Eye (tissue), 1 donor: ENCODE measurements at regions not wholly inside any gene's neighbourhood (a gene's known extent, or its start where the extent isn't known, plus 50 kb on each side); places are given as distances from the start of the nearest gene placed in this dataset.
A peak's percentile ranks its signal among the peaks of the same experiment; 100 is the strongest.
"Not testable (repeated sequence)": the region's sequence is repeated elsewhere in the genome, so short reads cannot be mapped to it uniquely, and the experiment has no call there.

Experiments
- DNase-seq: peaks from one replicate; pipeline ENCODE4 v3.0.0-alpha.2; 2015

GRCh38 chr5:18487928-18488480, 853.7 kb downstream of the TAF11L14 start:
- no peak for DNase-seq

- DNase-seq: no peak
These were observed 855.4 kb downstream of the TAF11L14 start for GRCh38 chr5:18489703-18490102.

DNA sequence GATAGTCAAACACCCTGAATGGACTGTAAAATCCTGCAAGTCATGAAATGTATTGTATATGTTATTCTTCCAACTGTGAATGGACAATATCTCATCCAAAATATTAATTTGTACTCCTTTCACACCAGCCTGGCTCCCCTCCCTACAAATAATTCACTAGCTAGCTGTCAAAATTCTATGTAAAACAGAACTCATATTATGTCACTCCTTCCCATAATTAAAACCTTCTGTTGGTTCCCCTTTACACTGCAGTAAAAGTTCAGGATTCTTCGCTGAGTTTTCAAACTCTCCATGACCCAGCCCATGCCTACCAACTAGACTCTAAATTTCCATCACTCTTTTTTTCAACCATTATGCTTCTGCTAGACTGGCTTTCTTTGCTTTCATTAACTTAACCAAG, 857.1 kb downstream of the TAF11L14 start:
- DNase-seq: peak; percentile 22

- no peak for DNase-seq
These were observed 860.9 kb downstream of the TAF11L14 start for GRCh38 chr5:18495157-18495556.

DNA sequence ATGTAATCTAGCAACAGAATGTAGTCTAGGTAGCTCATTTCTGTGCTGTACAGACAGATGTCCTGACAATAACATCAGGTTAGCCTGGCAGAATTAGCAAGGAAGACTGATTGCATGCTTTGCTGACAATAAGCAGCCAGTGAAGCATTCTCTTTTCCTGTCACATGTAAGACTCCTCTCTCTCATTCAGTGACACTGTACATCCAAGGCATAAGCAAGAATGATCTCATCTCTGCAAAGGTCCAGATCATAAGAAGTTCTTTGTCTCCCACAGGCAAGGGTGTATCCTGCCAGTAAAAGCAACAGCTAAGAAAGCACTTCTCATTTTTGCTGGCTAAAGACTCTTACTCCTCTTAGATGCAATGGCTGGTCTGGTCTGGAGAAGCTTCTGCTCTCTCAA, 861.8 kb downstream of the TAF11L14 start:
- DNase-seq: no peak

DNA sequence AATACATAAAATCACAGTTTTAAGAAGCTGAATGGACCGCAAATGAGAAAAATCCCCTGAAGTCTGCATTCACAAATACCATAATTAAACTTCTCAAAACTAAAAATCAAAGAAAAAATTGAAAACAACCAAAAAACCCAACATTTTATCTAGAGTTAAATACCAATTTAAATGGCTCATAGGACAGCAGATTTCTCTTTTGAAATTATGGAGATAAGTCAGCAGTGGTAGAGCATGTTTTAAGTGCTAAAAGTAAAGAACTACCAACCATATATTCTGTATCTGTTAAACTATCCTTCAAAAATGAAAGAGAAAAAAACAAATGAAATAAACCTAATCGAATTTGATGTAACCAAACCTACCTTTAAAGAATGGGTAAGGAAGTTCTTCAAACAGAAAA, 862.8 kb downstream of the TAF11L14 start:
- DNase-seq: no peak

GRCh38 chr5:18503797-18504328, 869.6 kb downstream of the TAF11L14 start:
- DNase-seq: no peak

GRCh38 chr5:18507114-18507513, 872.9 kb downstream of the TAF11L14 start:
- DNase-seq: no peak

- no peak for DNase-seq
These were observed 883.6 kb downstream of the TAF11L14 start for GRCh38 chr5:18517641-18518380.

DNA sequence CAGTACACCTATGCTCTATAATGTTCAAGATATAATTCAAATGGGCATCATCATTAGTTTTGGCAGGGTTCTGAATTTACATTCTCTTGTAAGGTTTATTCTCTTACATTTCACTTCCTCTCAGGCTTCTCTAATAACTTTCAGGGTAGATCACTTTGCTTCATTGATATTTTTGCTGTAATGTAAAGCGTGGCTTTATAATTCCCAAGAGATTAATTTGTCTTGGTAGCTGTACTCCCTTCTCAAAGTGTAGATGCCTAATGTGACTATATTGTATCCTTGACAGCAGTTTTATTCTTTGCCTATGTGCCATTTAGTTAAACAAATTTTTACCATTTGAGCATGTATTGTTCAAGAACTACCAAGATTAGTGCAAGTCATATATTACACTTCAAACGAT, 889.1 kb downstream of the TAF11L14 start:
- no peak for DNase-seq

DNA sequence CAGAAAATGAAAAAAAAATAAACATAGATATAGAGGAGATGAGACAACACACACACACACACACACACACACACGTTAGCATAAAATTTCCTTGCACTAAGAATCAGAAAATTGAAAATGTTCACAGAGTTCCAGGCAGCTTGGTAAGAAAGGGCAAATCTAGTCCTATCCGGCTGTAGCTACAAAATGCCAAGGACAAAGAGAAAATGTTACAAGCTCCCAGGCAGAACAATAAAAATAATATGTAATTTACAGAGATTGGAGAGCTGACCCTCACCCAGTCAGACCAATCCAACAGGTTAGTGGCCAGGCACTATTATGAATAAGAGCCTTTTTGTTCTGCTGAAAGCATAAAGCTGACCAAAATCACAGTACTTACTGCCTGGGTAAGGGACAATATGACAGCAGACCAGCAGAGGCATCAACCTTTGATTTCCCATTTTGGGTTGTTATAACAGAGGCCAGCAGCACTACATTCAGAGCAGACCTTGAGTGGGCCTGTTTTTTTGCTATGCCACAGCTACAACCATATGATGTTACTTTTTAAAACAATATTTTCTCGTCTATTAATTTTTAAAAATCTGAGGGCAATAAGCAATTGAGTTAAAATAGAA, 892.6 kb downstream of the TAF11L14 start:
- DNase-seq: no peak

GRCh38 chr5:18533137-18533536, 898.9 kb downstream of the TAF11L14 start:
- no peak for DNase-seq

DNA sequence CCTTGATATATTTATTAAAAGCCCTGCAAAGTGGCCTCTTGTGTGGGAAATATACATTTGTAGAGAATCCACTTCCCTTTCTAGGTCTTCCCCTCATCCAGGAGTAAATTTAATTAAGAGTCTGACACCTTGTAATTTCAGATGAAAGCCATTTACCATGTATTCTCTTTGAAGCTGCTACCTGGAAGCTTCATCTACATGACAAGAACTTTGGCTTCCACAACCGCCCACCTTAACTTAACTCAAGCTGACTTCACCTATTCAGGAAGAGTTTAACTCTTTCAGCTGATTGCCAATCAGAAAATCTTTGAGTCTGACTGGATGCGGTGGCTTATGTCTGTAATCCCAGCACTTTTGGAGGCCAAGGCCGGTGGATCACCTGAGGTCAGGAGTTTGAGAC, 899.9 kb downstream of the TAF11L14 start:
- no peak for DNase-seq

GRCh38 chr5:18535753-18536152, 901.5 kb downstream of the TAF11L14 start:
- DNase-seq: not testable (repeated sequence)

DNA sequence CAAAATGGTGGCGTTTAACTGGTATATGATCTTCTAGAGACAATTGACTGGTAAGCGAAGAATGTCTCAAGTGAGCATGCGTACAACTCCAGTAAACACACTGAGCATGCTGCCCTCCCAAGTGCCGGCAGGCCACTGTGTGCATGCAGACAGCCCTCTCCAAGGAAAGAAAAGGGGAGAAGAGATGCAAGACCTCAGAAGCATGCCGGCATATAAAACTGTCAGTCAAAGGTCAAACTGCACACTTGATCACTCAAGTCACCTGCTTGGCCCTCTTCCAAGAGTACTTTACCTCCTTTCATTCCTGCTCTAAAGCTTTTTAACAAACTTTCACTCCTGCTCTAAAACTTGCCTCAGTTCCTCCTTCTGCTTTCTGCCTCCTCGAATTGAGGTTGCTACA, 910.2 kb downstream of the TAF11L14 start:
- no peak for DNase-seq

DNA sequence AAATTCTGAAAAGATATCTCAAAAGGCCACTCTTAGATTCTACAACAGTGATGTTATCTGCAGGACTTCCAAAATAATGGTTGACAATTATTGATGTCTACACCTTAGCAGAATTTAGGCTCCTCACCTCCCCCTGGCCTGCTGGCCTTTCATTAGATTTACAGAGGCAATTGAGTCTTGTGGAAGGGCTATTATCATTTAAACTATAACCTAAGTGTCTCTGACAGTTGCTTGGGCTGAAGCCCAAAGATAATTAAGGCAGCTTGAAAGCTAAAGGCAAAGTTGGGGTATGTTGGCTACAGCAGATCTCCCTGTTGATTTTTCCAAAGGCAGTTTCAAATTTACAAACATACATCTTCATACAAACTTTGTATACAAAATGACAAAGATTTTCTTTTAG, 912.3 kb downstream of the TAF11L14 start:
- no peak for DNase-seq

GRCh38 chr5:18551716-18552115, 917.5 kb downstream of the TAF11L14 start:
- no peak for DNase-seq

DNA sequence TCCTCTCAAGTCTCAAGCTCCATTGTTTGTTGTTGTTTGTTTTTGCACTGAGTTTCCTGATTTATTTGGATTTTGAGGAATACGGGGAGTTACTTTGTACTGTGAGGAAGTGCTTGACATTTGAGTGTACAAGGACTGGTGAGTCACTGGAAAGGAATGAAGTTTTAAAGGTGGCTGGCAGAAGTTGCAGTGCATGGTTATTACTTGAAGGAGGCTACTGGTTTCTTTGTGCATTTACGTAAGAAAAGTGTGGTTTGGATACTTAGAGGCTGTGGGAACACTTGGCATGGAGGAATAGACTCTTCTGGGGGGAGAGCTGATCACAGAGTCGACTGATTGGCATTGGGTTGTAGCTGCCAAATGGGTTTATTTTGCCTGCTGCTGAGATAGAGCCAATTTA, 919.0 kb downstream of the TAF11L14 start:
- no peak for DNase-seq

DNA sequence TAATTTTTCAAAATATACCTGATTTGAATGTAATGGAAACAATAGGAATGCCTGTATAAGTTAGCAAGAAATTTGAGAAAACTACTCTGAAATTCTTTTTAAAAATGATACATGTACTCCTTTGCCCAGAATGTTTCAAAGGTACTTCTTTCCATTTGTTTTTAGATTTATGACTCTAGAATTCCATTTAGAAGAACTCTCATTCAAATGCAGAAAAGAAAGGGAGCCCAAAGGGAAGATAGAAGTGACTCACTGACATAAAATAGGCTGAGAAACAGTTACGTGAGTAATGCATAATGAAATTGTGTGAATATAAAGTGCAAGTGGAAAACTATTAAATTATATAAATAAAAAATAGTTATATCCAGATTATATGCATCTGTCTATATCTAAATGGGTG, 926.3 kb downstream of the TAF11L14 start:
- no peak for DNase-seq

DNA sequence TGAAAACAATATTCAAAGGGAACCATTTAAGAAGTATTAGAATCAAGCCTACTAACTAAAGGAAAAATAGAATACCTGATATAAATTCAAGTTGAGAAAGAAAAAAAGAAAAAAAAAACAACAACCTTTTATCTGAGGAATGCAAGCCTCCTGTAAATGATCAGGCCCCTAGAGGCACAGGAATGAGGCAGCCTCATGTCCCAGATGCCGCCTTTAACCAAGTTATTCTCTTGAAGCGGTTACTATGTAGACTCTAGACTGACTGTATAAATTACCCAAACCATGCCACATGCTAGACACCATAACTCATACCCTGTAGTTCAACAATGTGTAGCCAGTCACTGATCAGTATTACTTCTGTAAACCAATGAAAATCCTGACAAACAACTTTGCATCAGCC, 929.6 kb downstream of the TAF11L14 start:
- DNase-seq: no peak

DNA sequence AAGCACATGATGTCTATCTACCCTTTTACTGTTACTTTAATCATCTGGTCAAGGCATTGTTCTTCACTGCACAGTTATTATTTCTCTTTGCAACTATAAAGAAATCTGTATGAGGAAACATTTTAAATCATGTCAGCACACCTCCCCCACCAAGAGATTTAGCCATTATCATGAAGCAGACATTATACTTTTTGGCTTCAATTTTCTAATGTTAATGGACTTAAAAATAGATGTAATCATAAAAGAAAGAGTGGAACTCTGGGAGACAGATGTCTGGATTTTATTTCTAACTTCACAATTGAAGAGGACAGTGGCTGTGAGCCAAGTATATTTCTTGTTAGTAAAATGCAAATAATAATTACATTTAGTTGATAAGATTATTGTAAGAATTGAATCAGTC, 932.4 kb downstream of the TAF11L14 start:
- no peak for DNase-seq

DNA sequence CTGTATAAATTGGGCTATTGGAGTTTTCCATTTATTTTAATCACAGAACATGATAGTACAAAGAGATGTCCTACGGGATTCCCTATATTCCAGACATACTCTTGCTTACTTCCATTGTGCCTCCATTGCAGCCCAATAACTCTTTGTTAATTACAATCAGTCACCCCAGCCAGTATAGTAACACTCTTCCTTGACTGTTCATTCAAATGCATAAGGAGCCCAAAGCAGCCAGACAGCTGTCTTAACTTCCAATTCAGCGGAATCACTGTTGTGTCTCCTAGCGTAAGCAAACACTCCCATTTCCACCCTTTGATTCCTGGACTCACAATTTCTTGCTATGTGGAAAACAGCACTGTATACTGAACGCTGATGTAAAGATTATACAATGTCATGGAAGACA, 942.3 kb downstream of the TAF11L14 start:
- DNase-seq: no peak

DNA sequence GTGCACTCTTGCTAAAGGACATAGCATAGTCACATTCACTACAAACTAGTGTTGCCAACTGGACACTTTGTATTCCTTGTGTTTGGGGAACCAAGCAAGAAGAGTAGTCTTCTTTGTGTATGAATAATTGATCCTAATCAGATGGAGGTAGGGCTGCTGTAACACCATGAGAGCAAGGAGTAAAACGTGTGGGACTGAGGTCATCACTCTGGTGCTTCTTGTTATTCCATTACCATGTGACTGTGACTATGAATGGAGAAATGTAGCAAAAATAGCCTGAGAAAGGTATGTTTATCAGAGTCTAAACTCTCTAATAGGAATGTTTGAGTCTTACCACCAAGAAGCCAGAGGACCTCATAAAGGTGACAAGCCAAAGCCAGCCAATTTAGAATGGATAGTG, 966.9 kb downstream of the TAF11L14 start:
- no peak for DNase-seq

DNA sequence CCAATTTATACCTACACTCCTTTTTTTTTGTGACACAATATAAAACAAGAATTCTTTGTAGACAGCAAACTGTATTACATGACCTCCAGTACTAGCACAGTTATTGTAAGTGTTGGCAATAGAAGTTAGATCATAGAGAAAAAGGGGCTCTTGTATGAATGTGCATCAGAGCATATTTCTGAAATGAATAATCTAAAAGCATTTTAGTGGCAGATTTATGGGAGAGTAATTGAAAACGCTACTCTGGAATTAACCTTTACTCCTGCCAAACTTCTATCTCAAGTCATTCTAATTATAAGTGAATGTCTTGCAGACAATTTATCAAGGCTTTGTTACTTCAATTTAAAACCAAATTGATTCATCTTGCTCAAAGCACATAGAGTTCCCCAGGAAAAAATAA, 968.1 kb downstream of the TAF11L14 start:
- no peak for DNase-seq
